Peyer's patch (tissue), 4 donors: ENCODE measurements at regions not wholly inside any gene's neighbourhood (a gene's known extent, or its start where the extent isn't known, plus 50 kb on each side); places are given as distances from the start of the nearest gene placed in this dataset.

Source experiments
- POLR2A ChIP-seq, 2 donors: fragments of 450-650 bp; IDR thresholded peaks; one replicate each; pipeline ENCODE4 v1.5.1; 2017; ENCODE audit warnings: antibody characterized with exemption in 2 of 2, mild to moderate bottlenecking in 2 of 2, moderate library complexity in 2 of 2
- TF ChIP-seq, protein P1 (sequence below), 6 experiments: fragments of 450-650 bp in 4 of 6; fragments of 200-600 bp in 2 of 6; sonication (generic) in 1 of 6; IDR thresholded peaks; one replicate each; pipeline ENCODE4 v1.5.1; 2017 to 2019; ENCODE audit warnings: antibody characterized with exemption in 6 of 6, mild to moderate bottlenecking in 3 of 6, moderate library complexity in 1 of 6

GRCh38 chr10:55277549-55277948 lies 476.5 kb upstream of the PCDH15 start:
- TF ChIP-seq, protein P1, sequence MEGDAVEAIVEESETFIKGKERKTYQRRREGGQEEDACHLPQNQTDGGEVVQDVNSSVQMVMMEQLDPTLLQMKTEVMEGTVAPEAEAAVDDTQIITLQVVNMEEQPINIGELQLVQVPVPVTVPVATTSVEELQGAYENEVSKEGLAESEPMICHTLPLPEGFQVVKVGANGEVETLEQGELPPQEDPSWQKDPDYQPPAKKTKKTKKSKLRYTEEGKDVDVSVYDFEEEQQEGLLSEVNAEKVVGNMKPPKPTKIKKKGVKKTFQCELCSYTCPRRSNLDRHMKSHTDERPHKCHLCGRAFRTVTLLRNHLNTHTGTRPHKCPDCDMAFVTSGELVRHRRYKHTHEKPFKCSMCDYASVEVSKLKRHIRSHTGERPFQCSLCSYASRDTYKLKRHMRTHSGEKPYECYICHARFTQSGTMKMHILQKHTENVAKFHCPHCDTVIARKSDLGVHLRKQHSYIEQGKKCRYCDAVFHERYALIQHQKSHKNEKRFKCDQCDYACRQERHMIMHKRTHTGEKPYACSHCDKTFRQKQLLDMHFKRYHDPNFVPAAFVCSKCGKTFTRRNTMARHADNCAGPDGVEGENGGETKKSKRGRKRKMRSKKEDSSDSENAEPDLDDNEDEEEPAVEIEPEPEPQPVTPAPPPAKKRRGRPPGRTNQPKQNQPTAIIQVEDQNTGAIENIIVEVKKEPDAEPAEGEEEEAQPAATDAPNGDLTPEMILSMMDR (IDR thresholded peaks at IDR 0.05), result no peak
- TF ChIP-seq POLR2A (IDR thresholded peaks at IDR 0.05), result no peak
